ENCODE measurements at regions not wholly inside any gene's neighbourhood (a gene's known extent, or its start where the extent isn't known, plus 50 kb on each side); places are given as distances from the start of the nearest gene placed in this dataset.
"Not testable (repeated sequence)": the region's sequence is repeated elsewhere in the genome, so short reads cannot be mapped to it uniquely, and the experiment has no call there.

DNA sequence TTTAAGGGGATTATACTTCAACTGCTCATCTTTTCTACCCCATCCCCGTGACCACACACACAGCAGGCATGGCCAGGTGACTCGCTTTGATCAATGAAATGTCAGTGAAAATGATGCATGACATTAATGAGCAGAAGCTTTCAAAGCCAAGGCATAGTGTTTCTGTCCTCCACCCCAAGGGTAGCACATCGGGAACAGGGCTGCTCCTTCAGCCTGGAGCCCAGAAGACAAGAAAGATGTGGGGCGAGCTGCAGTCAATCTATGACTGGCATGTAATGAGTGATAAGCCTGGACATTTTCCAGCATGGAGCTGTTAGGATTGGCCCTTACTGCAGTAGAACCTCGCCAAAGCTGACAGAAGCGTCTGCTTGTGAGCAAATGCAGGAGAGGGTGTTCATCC lies 122.6 kb upstream of the IRX2 start:
- no peak for DNase-seq

DNA sequence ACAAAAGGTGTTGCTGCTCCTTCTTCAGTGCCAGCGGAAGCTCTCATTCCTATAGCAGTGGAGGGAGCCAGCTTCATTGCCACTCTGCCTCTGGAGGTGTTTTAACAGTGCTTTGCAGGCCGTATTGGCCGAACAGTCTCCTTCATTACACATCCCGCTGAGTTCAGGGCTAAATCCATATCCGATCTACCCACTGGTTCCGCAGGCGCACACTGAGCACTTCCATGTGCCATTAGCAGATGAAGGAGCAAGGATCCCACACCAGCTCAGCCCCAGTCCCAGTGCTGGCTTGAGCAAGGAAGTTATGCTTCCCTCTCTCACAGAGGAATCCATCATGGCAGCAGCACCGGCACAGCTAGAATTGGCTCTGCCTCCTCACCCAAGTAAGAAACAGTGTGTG lies 121.2 kb upstream of the IRX2 start:
- DNase-seq = no peak

DNA sequence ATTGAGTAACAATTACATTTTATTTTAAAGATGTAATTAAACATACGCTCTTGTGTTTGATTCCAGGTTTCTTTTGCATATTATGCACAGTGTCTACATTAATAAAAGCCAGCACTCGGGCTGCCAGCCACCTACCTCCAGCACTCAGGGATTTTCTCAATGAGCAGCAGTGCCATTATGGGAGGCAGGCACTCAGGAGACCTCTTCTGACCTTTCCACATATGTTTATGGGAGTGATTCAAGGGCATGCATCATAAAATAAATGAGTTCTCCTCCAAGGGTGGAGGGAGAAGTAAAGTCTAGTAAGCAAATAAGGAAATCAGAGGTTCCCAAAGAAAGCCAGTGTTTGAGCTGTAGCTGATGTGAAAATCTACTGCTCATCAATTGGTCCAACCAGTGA lies 119.8 kb upstream of the IRX2 start:
- no peak for DNase-seq

DNA sequence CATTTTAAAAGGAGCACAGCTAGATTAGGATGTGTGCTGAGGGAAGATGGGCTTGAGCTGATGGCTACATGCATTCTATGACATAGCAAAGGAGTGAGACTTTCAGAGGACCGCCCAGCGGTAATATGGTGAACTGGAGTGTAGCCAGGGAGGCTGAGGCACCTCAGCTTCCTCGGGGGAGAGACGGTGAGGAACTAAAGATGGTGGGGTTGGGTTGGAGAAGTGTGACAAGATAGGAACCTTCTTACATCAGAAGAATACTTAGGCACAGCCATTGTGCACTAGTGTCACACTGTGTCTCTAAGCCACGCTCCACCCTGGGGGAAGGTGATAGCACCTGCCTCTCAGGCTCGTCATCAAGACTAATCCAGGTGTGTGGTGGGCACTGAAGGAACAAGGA lies 118.0 kb upstream of the IRX2 start:
- no peak for DNase-seq

DNA sequence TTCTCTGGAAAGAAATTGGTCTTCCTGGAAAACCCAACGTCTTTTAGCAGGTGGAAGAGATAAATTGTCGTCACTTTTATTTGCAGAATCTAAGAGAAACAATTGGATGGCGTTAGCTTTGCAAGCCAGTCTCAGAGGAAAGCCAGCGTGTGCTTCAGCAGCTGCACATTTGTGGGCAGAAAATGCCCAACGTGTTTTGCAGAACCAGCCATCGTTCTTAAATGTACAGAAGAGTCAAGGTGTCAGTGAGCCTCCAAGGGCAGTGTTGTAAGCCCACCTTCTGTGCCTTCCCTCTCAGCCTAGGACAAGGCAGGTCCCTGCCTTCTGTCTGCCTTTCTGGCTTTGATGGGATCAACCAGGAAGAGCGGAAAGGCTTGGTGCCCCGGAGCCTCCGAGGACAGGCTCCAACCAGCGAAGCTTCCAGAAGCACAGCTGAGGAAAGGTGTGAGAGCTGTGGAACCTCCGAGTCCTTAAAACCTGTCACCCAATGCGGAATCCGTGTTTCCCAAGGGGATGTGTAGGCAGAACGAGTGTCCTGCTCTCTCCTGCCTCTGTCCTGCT lies 116.0 kb upstream of the IRX2 start:
- DNase-seq = no peak

DNA sequence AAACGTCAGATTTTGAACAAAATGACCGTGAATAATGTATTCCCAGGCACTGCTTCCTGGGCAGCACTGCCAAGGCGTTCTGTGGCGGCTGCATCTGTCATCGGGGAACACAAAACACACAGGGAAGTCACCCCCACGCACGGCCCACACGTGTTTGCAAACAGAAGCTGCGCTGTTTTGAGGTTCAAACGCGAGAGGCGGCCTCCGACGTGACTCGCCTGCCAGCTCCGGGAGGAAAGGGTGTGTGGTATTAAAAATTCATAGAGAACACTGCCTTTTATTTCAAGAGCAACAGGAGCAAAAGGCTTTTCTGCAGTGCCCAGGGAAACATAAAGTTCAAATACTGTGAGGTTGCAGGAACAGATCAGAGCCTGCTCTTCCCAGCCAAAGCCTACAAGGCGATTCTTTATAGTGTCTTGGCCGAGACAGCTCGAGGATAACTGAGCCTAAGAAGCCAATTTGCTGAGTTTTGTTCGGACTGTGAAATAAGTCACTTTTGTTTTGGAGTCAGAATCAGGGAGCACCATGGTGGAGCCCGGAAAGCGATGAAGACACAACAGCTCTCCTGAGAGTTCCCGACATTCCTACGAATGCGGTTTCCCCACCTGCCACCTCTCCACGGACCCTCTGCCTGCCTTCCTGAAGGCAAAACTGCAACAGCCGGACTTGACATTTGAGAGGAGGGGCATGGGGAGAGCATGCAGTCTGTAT lies 115.3 kb upstream of the IRX2 start:
- DNase-seq = no peak

DNA sequence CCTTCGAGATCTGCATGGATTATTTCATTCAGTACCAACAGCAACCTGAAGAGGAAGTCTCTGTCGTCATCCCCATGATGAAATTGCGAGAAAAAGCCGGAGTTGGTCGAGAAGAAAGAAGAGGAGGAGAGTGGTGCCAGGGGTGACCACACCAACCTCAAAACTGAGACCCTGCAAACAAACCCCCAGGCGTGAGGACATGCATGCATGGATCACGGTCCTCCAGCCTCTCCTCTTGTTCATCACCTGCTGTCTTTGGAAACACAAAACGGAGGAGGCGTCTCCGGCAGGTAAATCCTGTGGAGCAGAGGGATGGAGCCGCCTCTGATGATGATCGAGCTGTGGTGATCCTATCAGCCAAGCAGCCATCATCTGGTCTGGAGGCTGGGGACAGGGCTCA lies 114.4 kb upstream of the IRX2 start:
- DNase-seq = no peak

DNA sequence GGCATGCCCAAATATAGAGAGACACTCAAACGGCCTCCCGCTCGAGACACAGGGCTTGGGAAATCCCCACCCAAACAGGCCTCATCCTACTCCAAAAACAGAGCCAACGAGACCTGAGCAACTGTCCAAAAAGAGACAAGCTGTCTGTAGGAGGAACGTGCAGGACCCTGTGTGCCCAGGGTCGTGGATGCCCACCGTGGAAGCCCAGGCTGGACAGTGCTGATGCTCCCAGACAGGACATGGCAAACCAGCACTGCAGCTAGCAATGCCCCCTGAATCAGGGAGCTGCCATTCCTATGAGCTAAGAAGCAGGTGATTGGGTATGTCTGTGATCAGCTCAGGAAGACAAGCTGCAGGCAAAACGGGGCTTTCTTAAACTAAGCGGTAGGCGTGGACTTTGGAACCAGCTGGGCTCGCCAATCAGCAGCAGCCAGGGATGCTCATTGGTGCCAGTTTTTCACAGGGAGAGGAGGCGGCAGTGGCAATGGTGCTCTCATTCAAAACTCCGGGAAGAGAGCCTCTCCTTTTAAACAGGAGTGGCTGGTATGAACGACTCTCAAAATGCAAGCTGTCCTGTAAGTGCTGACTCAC lies 113.1 kb upstream of the IRX2 start:
- DNase-seq = no peak

DNA sequence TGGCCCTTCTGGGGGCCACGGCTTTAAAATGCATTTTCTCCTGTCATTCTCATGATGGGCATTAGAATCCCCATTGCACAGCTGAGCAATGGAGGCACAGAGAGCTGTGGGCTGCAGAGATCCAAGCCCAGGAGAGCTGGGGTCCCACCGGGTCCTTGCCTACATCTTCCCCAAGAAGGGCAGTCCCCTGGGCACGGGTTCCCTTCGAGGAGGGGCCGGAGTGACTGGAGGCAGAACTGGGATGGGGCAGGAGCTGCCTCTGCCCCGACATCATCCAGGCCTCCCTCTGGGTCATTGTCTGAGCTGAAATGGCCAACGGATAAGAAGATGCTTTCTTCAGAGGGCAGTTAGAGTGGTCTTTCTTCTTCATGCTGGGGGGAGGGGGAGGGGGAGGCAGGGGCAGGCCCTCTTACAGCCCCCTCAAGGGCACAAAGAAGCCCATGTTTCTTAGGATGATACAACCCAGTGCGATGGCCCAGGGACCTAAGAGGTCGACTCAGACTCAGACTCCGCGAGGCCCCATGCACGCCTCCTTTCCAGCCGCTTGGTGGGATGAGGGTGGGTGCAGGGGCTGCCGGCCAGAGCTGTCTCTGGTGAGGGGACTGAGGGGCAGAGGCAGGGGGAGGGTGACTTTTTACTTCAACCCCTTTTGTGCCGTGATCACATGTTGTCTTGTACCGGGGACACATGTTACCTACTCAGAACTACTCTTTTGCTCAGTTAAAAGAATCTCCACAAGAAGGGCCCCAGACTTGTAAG lies 112.4 kb upstream of the IRX2 start:
- no peak for DNase-seq

DNA sequence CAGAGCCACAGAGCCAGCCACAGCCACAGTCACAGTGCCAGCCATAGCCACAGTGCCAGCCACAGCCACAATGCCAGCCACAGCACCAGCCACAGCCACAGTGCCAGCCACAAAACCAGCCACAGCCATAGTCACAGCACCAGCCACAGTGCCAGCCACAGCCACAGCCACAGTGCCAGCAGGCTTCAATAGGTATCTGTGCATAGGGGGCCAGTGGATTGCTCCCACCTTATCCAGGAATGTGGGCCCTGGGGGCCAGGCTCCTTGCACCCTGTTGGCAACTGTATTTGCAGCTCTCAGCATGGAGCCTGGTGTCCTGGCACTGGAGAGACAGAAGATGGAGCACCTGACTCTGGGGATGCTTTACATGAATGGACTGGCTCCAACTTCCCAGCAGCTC lies 111.7 kb upstream of the IRX2 start:
- no peak for DNase-seq

DNA sequence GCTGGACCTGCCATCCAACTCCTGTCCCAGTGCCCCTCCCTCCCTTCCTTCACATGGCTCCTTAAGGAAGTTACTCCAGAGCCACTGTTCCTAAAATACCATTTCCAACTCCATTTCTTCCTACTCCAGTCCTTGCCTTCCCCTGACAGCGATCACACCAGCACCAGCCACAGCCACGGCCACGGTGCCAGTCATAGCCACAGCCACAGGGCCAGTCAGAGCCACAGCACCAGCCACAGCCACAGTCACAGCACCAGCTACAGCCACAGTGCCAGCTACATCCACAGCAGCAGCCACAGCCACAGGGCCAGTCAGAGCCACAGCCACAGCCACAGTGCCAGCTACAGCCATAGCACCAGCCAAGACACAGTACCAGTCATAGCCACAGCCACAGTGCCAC lies 110.7 kb upstream of the IRX2 start:
- not testable (repeated sequence) for DNase-seq

DNA sequence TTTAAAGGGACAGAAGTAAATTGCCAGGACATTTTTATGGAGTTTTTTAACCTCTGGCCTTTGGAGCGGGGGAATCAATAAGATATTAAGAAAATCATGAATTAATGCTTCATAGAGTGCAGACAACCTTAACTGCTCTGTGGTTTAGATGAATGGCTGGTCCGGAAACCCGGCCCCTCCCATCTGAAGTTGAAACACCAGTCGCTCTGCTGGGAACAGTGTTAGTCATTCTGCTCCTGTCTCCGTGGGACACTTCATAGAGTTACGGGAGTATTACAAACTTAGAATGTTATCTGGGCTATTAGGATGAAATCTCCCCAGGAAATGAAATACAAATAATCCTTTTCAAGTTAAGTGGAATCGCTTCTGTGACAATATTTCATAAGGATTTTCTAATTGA lies 110.1 kb upstream of the IRX2 start:
- no peak for DNase-seq

DNA sequence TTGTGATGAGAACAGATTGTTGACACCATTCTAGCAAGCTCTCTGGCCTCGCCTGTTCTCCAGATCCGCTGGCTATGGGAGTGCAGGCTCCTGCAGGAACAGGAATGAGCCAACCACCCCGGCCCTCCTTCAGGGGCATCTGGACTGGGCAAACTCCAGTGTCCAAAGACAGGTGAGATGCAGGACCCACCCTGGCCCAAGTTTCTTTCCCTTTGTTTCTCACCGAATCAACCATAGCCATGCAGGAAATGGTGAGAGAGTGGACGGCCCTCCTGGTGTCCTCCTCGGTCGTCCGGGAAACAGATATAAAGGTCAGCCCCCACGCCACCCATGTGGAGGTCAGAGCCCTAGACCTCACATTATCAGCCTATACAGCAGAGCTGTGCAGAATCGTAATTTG lies 108.6 kb upstream of the IRX2 start:
- no peak for DNase-seq

DNA sequence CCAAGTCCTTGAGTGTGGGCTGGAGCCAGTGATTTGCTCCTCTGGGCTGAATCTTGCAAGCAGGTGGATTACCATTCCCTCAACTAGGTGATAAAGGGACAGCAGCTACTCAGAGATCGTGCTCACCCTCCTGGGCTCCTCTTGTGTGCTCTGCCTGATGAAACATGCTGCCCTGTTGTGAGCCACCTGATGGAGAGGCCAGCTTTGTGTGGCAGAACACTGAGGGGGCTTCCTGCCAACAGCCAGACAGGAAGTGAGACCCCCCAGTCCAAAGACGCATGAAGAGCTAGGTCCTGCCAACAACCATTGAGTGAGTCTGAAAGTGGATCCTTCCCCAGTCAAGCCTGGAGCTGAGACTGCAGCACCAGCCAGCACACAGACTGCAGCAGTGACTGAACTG lies 106.4 kb upstream of the IRX2 start:
- no peak for DNase-seq

DNA sequence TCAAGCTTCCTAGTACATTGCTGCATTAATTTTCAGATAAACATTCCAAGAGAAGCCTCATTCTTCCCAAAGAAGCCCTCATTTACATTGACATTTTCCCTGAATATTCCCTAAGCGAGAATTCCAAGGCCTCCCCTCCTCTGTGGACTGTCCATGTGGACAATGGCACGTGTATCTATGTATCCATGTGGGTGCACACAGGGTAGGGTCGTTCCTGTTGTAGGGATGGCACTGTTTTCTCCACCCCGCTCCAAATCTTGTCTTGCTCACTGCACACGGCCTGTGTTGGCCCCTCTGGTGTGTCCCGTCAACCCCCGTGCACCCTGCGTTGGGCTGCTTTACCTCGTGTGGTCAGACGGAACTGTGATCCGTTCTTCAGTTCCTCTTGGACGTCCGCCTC lies 104.7 kb upstream of the IRX2 start:
- DNase-seq = no peak

DNA sequence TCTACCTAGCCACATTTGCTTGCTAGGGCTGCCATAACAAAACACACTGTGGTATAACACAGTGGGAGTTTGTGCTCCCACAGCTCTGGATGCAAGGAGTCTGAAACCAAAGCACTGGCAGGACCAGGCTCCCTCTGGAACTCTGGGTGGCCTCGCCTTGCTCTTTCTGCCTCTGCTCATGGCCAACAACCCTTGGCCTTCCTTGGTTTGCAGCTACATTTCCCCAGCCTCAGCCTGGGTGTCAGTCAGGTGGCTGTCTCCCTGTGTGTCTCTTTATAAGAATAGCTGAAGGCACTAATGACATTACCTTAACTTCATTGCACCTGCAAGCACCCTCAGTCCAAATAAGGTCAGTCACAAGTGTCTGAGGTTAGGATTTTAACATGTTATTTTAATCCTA lies 101.0 kb upstream of the IRX2 start:
- DNase-seq = no peak

DNA sequence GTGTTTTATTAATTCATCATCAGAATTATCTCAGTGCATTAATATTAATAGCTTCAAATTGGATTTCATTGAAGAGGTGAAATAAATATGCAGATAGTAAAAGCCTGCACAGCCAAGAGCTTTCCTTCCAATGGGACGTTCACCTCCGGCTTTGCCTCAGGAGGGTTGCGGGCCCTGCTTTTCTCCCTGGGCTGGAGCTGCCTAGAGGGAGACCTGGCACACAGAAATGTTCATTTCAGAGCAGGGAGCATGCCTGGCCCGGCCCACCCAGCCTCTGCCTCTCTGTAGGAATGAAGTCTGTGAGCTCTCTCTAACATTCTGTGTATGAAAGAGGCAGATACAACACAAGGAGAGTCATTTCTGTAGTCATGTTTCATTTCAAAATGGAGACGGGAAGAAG lies 100.4 kb upstream of the IRX2 start:
- no peak for DNase-seq

DNA sequence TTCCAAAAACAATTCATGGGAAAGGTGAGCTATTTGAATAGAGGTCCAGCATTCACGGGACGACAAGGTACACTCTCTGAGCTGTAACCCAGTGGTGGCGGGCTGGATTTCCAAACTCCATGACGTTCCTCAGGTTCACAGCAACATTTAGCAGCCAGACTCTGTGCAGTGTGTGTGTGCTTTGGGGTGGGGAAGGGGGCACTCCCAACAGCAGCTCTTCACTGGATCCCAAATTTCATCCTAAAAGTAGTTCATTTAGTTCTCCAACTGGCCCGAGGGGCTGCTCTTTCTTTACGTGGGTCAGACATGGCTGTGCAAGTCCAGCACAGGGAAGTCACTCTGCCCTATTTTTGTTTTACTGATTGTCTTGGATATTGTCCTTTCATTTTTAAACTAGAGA lies 98.0 kb upstream of the IRX2 start:
- DNase-seq = no peak

DNA sequence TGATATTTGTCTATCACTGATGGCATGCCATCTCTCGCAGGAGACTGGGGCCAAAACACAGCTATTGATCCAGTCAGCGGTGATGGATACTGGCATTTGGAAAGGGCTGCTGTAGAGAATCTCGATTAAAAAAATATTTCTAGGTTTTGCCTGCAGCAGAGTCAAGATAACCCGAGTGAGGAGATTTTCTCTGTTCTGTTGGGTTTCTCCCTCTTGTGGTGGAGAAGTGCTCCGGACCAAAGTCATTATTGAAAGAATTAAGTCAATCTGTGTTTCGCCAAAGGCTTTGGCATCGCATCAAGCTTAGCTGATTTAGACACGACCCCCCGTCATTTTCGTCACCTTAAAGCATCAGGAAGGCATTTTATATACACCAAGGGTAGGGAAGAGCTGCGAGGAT lies 97.1 kb upstream of the IRX2 start:
- DNase-seq = no peak

DNA sequence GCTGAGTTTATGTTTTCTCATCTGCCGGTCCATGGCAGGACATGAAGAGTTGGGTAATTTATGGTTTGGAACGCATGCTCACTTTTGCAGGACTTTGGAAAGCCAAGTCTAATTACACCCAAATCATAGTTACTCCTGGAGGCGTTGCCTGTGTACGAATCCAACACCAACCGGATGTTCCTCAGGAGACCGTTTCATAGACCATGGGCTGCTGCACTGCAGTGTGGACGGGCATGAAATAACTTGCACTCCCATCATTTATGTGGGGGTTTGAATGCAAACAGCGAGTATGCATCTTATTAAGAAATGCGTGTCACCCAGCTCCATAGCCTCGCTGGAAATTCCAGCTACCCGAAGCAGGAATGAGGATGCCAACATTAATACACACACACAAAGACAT lies 96.1 kb upstream of the IRX2 start:
- no peak for DNase-seq

DNA sequence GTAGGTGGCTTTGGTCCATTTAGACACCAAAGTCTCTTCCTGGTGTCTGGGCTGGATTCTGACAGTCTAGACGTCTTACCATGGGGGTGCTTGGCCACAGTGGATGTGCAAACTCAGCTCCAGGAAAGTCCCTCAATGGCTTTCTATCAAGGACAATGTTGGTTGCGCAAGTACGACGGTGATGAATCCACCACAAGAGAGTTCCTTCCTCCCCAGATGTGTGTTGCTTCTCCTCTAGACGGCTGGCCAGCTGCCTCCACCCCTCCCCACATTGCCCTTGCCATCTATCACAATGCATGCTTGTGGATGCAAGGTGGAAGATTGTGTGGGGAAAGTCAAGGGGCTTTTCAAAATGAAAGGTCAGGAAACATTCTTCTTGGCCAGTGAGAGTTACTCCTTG lies 89.7 kb upstream of the IRX2 start:
- no peak for DNase-seq

DNA sequence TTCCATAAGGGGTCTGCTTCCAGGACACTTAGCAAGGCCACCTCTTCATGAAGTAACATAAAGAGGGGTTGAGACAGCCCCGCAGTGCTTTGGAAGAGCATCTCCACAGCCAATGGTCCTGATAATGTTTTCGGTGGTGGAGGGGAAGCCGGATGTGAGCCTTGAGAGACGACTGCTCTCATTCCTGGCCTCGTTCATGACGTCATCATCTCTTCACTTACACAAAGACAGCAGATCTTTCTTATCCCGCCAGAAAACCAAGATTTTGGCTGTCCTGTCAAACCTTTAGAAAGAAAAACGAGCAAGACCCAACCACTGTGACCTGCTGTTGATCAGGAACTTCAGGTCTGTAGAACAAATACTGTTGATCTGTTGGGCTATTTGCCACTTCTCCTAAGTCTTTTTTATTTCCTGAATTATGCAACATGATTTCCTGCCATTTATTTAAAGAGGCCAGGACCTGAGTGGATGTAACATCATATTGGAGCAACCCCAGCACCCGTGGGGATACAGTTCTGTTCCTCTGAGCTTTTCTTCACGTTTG lies 89.0 kb upstream of the IRX2 start:
- no peak for DNase-seq

DNA sequence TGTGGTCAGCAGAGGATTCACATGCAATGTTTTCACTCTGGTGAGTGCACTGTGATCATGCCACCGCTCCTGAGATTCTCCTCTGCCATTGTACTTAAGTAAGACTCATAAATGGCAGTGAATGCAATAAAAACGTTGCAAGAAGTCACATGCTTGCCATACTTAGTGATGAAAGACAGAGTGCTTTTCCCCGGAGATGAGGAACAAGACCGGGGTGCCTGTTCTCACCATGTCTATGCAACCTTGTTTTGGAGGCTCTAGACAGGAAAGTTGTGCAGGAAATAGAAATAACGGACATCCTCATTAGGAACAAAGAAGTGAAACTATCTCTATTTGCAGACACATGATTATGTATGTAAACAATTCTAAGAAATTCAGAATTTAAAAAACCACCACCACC lies 84.7 kb upstream of the IRX2 start:
- no peak for DNase-seq

DNA sequence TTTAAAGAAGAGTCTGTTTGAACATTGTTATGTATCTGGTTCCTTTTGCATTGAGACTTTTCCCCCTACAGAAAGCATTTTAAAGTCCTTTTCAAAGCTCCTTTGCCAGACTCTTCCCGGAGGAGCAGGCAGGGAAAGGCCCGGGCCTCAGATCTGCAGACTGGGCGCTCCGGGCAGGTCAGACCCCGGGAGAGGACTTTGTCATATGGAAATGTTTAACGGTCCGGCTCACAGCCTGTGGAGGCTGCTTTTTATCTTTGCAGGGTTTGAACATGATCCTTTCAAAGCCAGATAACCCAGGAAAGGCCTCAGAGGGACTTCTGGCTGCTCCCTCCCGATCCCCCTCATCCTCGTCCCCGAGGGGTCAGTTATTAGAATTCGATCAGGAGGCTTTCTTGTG lies 82.1 kb upstream of the IRX2 start:
- DNase-seq = no peak
